SK-N-SH treated with all-trans-retinoic acid at 6 μM for 48 hours (cell line): ENCODE measurements at regions not wholly inside any gene's neighbourhood (a gene's known extent, or its start where the extent isn't known, plus 50 kb on each side); places are given as distances from the start of the nearest gene placed in this dataset.
A peak's percentile ranks its signal among the peaks of the same experiment; 100 is the strongest.

ENCODE experiments used
- ATAC-seq: fragments of 200-7000 bp; cut with Tn5 transposase; 3 replicates; pipeline ENCODE4 v1.9.1; 2020; ENCODE audit warnings: mild to moderate bottlenecking, moderate library complexity
- ARNTL ChIP-seq: fragments of 450-650 bp; formaldehyde crosslinking; IDR thresholded peaks from 2 replicates; pipeline ENCODE4 v1.5.0; 2020; ENCODE audit warnings: low read depth, mild to moderate bottlenecking, moderate library complexity, borderline replicate concordance
- BACH2 ChIP-seq: fragments of 250-450 bp; sonication (Bioruptor Pico); IDR thresholded peaks from 2 replicates; pipeline ENCODE4 v1.9.0; 2021; ENCODE audit warnings: mild to moderate bottlenecking, borderline replicate concordance
- CSDC2 ChIP-seq: fragments of 250-450 bp; sonication (Bioruptor Pico); IDR thresholded peaks from 2 replicates; pipeline ENCODE4 v1.5.0; 2020; ENCODE audit warnings: mild to moderate bottlenecking, moderate library complexity
- CSRNP3 ChIP-seq: fragments of 250-450 bp; sonication (Bioruptor Pico); IDR thresholded peaks from 2 replicates; pipeline ENCODE4 v1.5.1; 2021; ENCODE audit warnings: mild to moderate bottlenecking, moderate library complexity
- ESRRG ChIP-seq: fragments of 250-450 bp; sonication (Bioruptor Pico); IDR thresholded peaks from 2 replicates; pipeline ENCODE4 v1.6.1; 2021; ENCODE audit warnings: mild to moderate bottlenecking
- GLIS3 ChIP-seq: fragments of 250-450 bp; sonication (Bioruptor Pico); IDR thresholded peaks from 2 replicates; pipeline ENCODE4 v1.5.0; 2020; ENCODE audit warnings: mild to moderate bottlenecking, moderate library complexity
- OSR1 ChIP-seq: fragments of 250-450 bp; sonication (Bioruptor Pico); IDR thresholded peaks from 2 replicates; pipeline ENCODE4 v1.8.0; 2022; ENCODE audit warnings: moderate library complexity, mild to moderate bottlenecking, inconsistent platforms
- PPARA ChIP-seq: fragments of 250-450 bp; sonication (Bioruptor Pico); IDR thresholded peaks from 2 replicates; pipeline ENCODE4 v1.5.0; 2020; ENCODE audit warnings: mild to moderate bottlenecking, borderline replicate concordance
- SNAI2 ChIP-seq: fragments of 250-450 bp; sonication (Bioruptor Pico); IDR thresholded peaks from 2 replicates; pipeline ENCODE4 v1.5.0; 2020; ENCODE audit warnings: mild to moderate bottlenecking, moderate library complexity
- TCF4 ChIP-seq: fragments of 250-450 bp; sonication (Bioruptor Pico); IDR thresholded peaks from 2 replicates; pipeline ENCODE4 v1.8.0; 2021; ENCODE audit warnings: mild to moderate bottlenecking, moderate library complexity, borderline replicate concordance
- TOX ChIP-seq: fragments of 250-450 bp; sonication (Bioruptor Pico); IDR thresholded peaks from 2 replicates; pipeline ENCODE4 v1.8.0; 2021; ENCODE audit warnings: mild to moderate bottlenecking, moderate library complexity, borderline replicate concordance
- TSHZ2 ChIP-seq: fragments of 250-450 bp; sonication (Bioruptor Pico); IDR thresholded peaks from 2 replicates; pipeline ENCODE4 v1.5.0; 2020; ENCODE audit warnings: mild to moderate bottlenecking, moderate library complexity
- ZC3H10 ChIP-seq: fragments of 250-450 bp; sonication (Bioruptor Pico); IDR thresholded peaks from 2 replicates; pipeline ENCODE4 v1.5.1; 2021; ENCODE audit warnings: mild to moderate bottlenecking, moderate library complexity
- ZFP3 ChIP-seq: fragments of 250-450 bp; sonication (Bioruptor Pico); IDR thresholded peaks from 2 replicates; pipeline ENCODE4 v1.5.0; 2020; ENCODE audit warnings: mild to moderate bottlenecking, moderate library complexity
- ZNF565 ChIP-seq: fragments of 450-650 bp; formaldehyde crosslinking; conservative IDR thresholded peaks from 2 replicates; pipeline ENCODE4 v1.5.0; 2020; ENCODE audit warnings: low read depth, mild to moderate bottlenecking, moderate library complexity
- ZNF70 ChIP-seq: fragments of 450-650 bp; formaldehyde crosslinking; IDR thresholded peaks from 2 replicates; pipeline ENCODE4 v1.5.0; 2020; ENCODE audit warnings: mild to moderate bottlenecking, moderate library complexity
- ZNF8 ChIP-seq: fragments of 450-650 bp; formaldehyde crosslinking; IDR thresholded peaks from 2 replicates; pipeline ENCODE4 v1.5.0; 2020; ENCODE audit warnings: mild to moderate bottlenecking, moderate library complexity
- TF ChIP-seq, protein P1 (sequence below): fragments of 250-450 bp; sonication (Bioruptor Pico); IDR thresholded peaks from 2 replicates; pipeline ENCODE4 v1.8.0; 2021; ENCODE audit warnings: low read depth, mild to moderate bottlenecking, moderate library complexity, borderline replicate concordance
- TF ChIP-seq, protein P2 (sequence below): fragments of 250-450 bp; sonication (Bioruptor Pico); IDR thresholded peaks from 2 replicates; pipeline ENCODE4 v1.8.0; 2020; ENCODE audit warnings: mild to moderate bottlenecking, moderate library complexity, borderline replicate concordance

DNA sequence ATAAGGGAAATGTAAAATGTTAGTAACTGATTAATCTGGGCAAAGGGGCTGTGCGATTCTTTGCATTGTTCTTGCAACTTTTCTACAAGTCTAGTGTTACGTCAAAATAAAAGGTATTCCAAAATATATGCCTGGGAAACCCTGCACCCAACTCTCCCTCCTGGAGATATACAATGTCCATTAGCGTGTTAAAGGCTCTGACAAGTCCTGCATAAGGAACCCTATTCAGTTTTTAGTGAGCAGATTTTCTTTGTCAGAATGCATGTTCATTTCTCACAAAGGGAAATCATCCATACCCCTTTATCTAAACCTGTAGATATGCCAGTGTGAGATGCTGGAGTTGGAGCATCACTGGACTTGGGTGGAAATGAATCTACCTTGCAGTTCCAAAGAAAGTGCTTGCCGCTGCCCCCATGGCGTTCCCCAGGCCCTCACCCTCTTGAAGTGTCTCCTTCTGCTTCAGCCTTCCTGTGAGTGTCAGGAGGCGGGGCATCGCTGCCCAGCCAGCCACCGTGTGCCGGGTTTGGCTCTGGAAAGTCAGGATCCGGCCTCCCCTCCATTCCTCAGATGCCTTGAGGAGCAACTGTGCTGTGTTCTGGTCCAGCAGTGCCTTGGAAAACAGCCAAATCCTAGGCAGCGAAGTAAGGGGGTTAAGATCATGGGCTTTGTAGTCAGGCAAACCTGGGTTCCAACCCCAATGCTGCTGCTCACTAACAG is 85.5 kb downstream of the RMI2 start:
- TF ChIP-seq TSHZ2 (CRISPR knock-in tag) (no peak), ZFP3 (CRISPR knock-in tag) (no peak), ZNF8 (CRISPR knock-in tag) (no peak), CSDC2 (no peak)
- ATAC-seq: no peak

- no peak for ATAC-seq
- peak; percentile 76; the same call in 1 of the 2 replicates for TF ChIP-seq ZNF565
- no peak for TF ChIP-seq GLIS3 (CRISPR knock-in tag)
Observed at GRCh38 chr16:11431915-11432465, 86.7 kb downstream of the RMI2 start.

- TF ChIP-seq, protein P1, sequence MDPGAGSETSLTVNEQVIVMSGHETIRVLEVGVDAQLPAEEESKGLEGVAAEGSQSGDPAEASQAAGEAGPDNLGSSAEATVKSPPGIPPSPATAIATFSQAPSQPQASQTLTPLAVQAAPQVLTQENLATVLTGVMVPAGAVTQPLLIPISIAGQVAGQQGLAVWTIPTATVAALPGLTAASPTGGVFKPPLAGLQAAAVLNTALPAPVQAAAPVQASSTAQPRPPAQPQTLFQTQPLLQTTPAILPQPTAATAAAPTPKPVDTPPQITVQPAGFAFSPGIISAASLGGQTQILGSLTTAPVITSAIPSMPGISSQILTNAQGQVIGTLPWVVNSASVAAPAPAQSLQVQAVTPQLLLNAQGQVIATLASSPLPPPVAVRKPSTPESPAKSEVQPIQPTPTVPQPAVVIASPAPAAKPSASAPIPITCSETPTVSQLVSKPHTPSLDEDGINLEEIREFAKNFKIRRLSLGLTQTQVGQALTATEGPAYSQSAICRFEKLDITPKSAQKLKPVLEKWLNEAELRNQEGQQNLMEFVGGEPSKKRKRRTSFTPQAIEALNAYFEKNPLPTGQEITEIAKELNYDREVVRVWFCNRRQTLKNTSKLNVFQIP (CRISPR knock-in tag): no peak
- TF ChIP-seq ARNTL (CRISPR knock-in tag) (no peak), TCF4 (CRISPR knock-in tag) (no peak)
- no peak for ATAC-seq
Observed at GRCh38 chr16:11432856-11433395, 87.7 kb downstream of the RMI2 start.

DNA sequence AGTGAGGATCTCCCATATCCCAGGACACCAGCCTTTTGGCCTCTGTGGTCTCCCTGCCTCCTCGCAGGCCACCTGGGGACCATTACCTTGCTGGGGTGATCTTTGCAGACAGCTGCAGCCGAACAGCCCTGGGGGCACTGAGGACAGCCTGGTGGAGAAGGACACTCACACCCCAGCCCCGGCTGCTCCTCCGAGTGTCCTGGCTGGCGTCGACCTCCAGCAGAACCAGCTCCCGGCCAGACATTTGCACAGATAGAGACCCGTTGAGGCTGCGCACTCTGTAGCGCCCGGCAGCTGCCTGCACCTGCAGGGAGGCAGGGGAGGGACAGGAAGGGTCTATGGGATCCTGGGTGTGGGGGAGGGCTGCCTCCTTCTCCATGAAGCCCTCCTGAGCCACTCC is 90.3 kb downstream of the RMI2 start:
- ATAC-seq: no peak
- no peak for TF ChIP-seq SNAI2 (CRISPR knock-in tag)

DNA sequence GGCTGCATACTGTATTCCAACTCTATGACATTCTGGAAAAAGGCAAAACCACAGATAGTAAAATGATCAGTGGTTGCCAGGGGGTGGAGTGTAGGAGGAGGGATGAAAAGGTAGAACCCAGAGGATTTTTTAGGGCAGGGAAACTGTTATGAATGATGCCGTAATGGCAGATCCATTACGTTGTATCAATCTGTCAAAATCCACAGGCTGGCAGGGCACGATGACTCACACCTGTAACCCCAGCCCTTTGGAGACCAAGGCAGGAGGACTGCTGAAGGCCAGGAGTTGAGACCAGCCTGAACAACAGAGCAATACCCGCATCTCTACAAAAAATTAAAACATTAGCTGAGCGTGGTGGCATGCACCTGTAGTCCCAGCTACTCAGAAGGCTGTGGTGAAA is 91.8 kb downstream of the RMI2 start:
- ATAC-seq: no peak
- TF ChIP-seq OSR1 (no peak), ZNF565 (no peak), BACH2 (CRISPR knock-in tag) (no peak), PPARA (no peak), ESRRG (CRISPR knock-in tag) (no peak), ZNF70 (no peak)
- TF ChIP-seq, protein P1 (CRISPR knock-in tag): no peak

- TF ChIP-seq, protein P2, sequence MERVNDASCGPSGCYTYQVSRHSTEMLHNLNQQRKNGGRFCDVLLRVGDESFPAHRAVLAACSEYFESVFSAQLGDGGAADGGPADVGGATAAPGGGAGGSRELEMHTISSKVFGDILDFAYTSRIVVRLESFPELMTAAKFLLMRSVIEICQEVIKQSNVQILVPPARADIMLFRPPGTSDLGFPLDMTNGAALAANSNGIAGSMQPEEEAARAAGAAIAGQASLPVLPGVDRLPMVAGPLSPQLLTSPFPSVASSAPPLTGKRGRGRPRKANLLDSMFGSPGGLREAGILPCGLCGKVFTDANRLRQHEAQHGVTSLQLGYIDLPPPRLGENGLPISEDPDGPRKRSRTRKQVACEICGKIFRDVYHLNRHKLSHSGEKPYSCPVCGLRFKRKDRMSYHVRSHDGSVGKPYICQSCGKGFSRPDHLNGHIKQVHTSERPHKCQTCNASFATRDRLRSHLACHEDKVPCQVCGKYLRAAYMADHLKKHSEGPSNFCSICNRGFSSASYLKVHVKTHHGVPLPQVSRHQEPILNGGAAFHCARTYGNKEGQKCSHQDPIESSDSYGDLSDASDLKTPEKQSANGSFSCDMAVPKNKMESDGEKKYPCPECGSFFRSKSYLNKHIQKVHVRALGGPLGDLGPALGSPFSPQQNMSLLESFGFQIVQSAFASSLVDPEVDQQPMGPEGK (CRISPR knock-in tag): no peak
- TF ChIP-seq TCF4 (CRISPR knock-in tag): no peak
- no peak for TF ChIP-seq ZC3H10 (CRISPR knock-in tag)
- no peak for TF ChIP-seq ZNF8 (CRISPR knock-in tag)
- TF ChIP-seq BACH2 (CRISPR knock-in tag): no peak
- no peak for TF ChIP-seq ZFP3 (CRISPR knock-in tag)
- no peak for TF ChIP-seq ZNF70
- TF ChIP-seq TOX (CRISPR knock-in tag): no peak
- no peak for TF ChIP-seq CSDC2
- TF ChIP-seq PPARA: no peak
- TF ChIP-seq CSRNP3: no peak
- no peak for TF ChIP-seq SNAI2 (CRISPR knock-in tag)
- no peak for ATAC-seq
Observed at GRCh38 chr16:11439790-11440656, 94.8 kb downstream of the RMI2 start.
